Right lobe of liver (tissue), 4 donors: ENCODE measurements at regions not wholly inside any gene's neighbourhood (a gene's known extent, or its start where the extent isn't known, plus 50 kb on each side); places are given as distances from the start of the nearest gene placed in this dataset.

Experiments used
- CTCF ChIP-seq, 4 donors: fragments of 200-600 bp in 3 of 4; fragments of 450-650 bp in 1 of 4; IDR thresholded peaks; one replicate each; pipeline versions ENCODE4 v1.5.1 to v1.8.0; 2016 to 2022; ENCODE audit warnings: antibody characterized with exemption in 4 of 4, mild to moderate bottlenecking in 2 of 4
- POLR2A ChIP-seq: fragments of 450-650 bp; IDR thresholded peaks from one replicate; pipeline ENCODE4 v1.6.1; 2017; ENCODE audit warnings: antibody characterized with exemption, mild to moderate bottlenecking
- donor health status: DM: no; HTN: no; CAD: no.
- donor health status: DM: no; HTN: no; CAD: no.
- donor health status: DM: no; HTN: yes; CAD: no.

- no peak for TF ChIP-seq CTCF (IDR thresholded peaks at IDR 0.05)
- TF ChIP-seq POLR2A, result no peak
Observed at GRCh38 chr2:192487636-192488035, 292.9 kb upstream of the TMEFF2 start.
